ENCODE measurements at regions not wholly inside any gene's neighbourhood (a gene's known extent, or its start where the extent isn't known, plus 50 kb on each side); places are given as distances from the start of the nearest gene placed in this dataset.
"Not testable (repeated sequence)": the region's sequence is repeated elsewhere in the genome, so short reads cannot be mapped to it uniquely, and the experiment has no call there.

DNA sequence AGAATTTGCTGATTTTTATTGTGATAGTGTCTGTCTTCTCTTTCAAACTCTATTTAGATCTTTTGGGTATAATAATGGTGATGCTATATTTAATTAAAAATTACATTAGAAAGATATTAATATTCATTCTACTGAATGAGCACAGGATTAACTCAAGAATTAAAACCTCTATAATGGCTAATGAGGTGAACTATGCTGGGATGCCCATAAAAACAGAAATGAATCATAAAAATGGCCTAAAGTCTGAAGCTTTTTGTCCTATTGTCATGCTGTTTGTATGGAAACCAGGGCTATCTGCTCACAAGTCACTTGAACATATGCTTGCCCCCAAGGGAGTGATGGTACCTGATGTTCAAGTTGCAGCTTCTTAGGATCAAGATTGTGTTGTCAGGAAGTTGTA, 76.2 kb upstream of the ICA1 start:
- H3K4me3 ChIP-seq (ENCODE audit: low read depth, low read length), result no peak overlapping the region
- TF ChIP-seq, protein P1, sequence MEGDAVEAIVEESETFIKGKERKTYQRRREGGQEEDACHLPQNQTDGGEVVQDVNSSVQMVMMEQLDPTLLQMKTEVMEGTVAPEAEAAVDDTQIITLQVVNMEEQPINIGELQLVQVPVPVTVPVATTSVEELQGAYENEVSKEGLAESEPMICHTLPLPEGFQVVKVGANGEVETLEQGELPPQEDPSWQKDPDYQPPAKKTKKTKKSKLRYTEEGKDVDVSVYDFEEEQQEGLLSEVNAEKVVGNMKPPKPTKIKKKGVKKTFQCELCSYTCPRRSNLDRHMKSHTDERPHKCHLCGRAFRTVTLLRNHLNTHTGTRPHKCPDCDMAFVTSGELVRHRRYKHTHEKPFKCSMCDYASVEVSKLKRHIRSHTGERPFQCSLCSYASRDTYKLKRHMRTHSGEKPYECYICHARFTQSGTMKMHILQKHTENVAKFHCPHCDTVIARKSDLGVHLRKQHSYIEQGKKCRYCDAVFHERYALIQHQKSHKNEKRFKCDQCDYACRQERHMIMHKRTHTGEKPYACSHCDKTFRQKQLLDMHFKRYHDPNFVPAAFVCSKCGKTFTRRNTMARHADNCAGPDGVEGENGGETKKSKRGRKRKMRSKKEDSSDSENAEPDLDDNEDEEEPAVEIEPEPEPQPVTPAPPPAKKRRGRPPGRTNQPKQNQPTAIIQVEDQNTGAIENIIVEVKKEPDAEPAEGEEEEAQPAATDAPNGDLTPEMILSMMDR (IDR thresholded peaks at IDR 0.05; ENCODE audit: low read depth, low read length, missing control alignments), result no peak
- DNase-seq (ENCODE audit: low read depth), result no peak

DNA sequence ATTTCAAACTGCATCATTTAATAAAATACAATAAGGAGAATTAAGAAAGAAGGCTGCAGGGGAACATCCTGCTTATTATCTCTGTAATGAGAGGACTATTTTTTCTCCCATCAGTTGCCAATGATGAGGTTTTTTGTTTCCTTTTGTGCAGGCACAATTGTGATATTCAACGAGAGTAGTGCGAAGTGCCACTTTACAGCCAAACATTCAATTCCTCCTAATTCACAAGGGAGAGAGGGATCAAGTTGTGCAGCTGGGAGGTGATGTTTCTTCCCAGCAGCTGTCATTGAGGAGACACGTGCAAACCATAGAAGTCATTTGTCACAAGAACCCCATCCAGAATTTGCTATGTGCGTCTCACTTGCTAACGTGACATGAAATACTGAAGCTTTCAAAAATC, 81.6 kb upstream of the ICA1 start:
- DNase-seq (ENCODE audit: low read depth), result no peak
- H3K4me3 ChIP-seq (ENCODE audit: low read depth, low read length), result no peak overlapping the region

DNA sequence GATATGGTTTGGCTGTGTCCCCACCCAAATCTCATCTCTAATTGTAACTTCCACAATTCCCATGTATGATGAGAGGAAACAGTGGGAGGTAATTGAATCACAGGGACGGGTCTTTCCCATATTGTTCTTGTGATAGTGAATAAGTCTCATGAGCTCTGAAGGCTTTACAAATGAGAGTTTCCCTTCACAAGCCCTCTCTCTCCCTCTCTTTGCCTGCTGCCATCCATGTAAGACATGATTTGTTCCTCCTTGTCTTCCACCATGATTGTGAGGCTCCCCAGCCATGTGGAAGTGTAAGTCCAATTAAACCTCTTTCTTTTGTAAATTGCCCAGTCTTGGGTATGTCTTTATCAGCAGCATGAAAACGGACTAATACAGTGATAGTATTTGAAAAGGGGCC, 85.4 kb upstream of the ICA1 start:
- DNase-seq (ENCODE audit: low read depth); H3K4me3 ChIP-seq (ENCODE audit: low read depth, low read length): not testable (repeated sequence)

More for the DNA sequence above, 81.6 kb upstream of the ICA1 start:
- TF ChIP-seq, protein P1 (IDR thresholded peaks at IDR 0.05; ENCODE audit: low read depth, low read length, missing control alignments), result no peak

DNA sequence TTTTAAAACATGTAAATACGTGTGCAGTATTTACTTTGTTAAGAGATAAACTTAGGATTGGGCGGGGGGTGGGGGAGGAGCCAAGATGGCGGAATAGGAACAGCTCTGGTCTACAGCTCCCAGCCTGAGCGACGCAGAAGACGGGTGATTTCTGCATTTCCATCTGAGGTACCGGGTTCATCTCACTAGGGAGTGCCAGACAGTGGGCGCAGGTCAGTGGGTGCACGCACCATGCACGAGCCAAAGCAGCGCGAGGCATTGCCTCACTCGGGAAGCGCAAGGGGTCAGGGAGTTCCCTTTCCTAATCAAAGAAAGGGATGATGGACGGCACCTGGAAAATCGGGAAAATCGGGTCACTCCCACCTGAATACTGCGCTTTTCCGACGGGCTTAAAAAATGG, 81.8 kb upstream of the NXPH1 start:
- H3K4me3 ChIP-seq (ENCODE audit: low read depth, low read length), result not testable (repeated sequence)

DNA sequence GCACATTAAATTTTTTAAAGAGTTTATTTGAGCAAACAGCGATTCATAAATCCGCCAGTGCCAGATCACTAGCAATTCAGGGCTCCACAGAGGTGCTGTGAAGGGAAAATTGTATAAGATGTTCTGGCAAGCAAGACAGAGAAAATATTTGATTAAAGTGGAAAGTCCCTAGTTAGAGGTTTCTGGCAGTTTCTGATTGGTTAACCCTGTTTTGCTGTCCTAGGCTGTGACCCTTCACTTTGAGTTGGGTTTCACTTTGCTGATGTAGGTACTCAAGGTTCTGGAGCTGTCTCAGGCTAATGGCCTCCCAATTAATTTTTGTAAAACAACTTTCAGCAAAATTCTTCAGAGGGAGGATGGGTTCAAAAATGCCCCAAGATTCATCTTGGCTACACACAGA, 79.4 kb upstream of the NXPH1 start:
- no peak for DNase-seq (ENCODE audit: low read depth)
- H3K4me3 ChIP-seq (ENCODE audit: low read depth, low read length), result no peak overlapping the region
- TF ChIP-seq, protein P1 (IDR thresholded peaks at IDR 0.05; ENCODE audit: low read depth, low read length, missing control alignments), result no peak

More for the DNA sequence above, 81.8 kb upstream of the NXPH1 start:
- DNase-seq (ENCODE audit: low read depth), result not testable (repeated sequence)

DNA sequence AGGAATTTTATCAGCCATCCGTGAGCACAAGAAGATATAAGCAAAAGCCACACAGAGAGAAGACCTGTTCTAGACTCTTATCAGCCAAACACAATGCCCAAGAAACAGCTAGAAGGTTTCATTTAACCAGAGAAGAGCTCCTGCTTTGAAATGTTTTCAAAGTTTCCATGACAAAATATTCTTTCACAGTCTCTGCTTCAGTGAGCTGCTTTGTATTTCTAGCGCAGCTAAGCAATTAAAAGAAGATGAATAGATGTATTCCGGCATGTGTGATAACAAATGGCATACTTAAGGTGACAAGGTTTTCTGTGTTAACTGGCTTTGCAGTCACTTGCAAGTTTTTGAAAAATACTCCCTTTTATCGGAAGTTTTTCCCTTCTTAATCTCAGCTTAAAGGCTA, 78.9 kb upstream of the NXPH1 start:
- TF ChIP-seq, protein P1 (IDR thresholded peaks at IDR 0.05; ENCODE audit: low read depth, low read length, missing control alignments), result no peak
- no peak overlapping the region for H3K4me3 ChIP-seq (ENCODE audit: low read depth, low read length)
- DNase-seq (ENCODE audit: low read depth), result no peak

DNA sequence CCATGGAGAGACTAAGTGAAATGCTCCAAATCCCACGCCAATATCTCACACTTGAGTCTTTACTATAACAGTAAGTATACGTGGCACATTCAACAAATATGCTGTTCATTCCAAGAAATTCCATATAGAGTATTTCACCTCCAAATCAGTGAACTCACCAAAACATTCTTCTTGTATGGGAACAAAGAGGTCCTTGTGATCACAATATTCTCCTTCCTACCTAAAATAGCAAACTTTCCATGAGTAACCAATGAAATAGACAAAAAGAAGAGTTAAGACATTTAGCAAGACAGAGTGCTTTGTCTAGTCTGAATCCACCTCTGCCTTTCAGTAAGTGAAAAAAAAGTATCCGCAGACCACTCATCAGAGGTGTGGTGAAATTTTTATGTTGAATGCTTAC, 77.3 kb upstream of the NXPH1 start:
- no peak overlapping the region for H3K4me3 ChIP-seq (ENCODE audit: low read depth, low read length)
- TF ChIP-seq, protein P1 (IDR thresholded peaks at IDR 0.05; ENCODE audit: low read depth, low read length, missing control alignments), result no peak
- no peak for DNase-seq (ENCODE audit: low read depth)

DNA sequence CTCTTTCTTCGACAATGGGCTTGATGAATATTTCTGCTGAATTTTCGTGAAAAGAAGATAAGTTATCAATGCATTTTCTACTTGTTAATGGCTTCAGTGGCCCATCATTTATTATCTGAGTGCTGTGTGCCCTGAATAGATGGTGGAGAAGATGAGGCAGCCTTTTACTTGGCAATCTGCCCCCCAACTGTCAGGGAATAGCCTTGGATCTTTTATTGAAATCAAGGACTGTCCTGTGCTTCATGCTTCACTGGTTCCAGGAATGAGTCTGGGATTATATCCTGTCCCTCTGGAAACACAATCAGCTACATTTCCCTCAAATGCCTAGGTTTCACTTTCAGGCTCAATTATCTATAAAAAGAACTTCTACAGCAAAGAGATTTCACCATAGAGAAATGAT, 75.9 kb upstream of the NXPH1 start:
- TF ChIP-seq, protein P1 (IDR thresholded peaks at IDR 0.05; ENCODE audit: low read depth, low read length, missing control alignments), result no peak
- DNase-seq (ENCODE audit: low read depth), result no peak

More for the DNA sequence above, 75.9 kb upstream of the NXPH1 start:
- no peak overlapping the region for H3K4me3 ChIP-seq (ENCODE audit: low read depth, low read length)

Measured in GM12864 (cell line).